GM23338 (cell line): ENCODE measurements at regions not wholly inside any gene's neighbourhood (a gene's known extent, or its start where the extent isn't known, plus 50 kb on each side); places are given as distances from the start of the nearest gene placed in this dataset.
A peak's percentile ranks its signal among the peaks of the same experiment; 100 is the strongest.

Source experiments
- ATAC-seq: fragments of 200-7000 bp; cut with Tn5 transposase; 3 replicates; pipeline ENCODE4 v1.9.1; 2020
- DNase-seq: peaks from one replicate; pipeline ENCODE4 v3.0.0-alpha.2; 2015; ENCODE audit warnings: low spot score
- H2AFZ ChIP-seq: fragments of 200-600 bp; sonication (generic); 2 replicates; pipeline ENCODE4 v1.8.0; 2016; ENCODE audit warnings: antibody characterized with exemption, mild to moderate bottlenecking, moderate library complexity
- H3F3A ChIP-seq: fragments of 200-600 bp; sonication (generic); replicated peaks from 2 replicates; pipeline ENCODE4 v1.8.0; 2017; ENCODE audit warnings: antibody characterized with exemption, mixed run types, low read depth
- H3K27ac ChIP-seq: fragments of 200-600 bp; sonication (generic); 2 replicates; pipeline ENCODE4 v1.6.1; 2016; ENCODE audit warnings: low read depth
- H3K27me3 ChIP-seq: fragments of 200-600 bp; sonication (generic); 2 replicates; pipeline ENCODE4 v1.8.0; 2016; ENCODE audit warnings: mild to moderate bottlenecking, mixed run types, moderate library complexity; ENCODE audit not compliant: insufficient read depth
- H3K36me3 ChIP-seq: fragments of 200-600 bp; sonication (generic); 2 replicates; pipeline ENCODE4 v1.8.0; 2016; ENCODE audit warnings: mild to moderate bottlenecking; ENCODE audit not compliant: insufficient read depth
- H3K4me1 ChIP-seq: fragments of 200-600 bp; sonication (generic); 2 replicates; pipeline ENCODE4 v1.8.0; 2016; ENCODE audit warnings: mild to moderate bottlenecking, moderate library complexity; ENCODE audit not compliant: insufficient read depth
- H3K4me2 ChIP-seq: fragments of 200-600 bp; sonication (generic); 2 replicates; pipeline ENCODE4 v1.7.1; 2017; ENCODE audit warnings: mixed run types
- H3K4me3 ChIP-seq: fragments of 200-600 bp; sonication (generic); 2 replicates; pipeline ENCODE4 v1.6.1; 2016; ENCODE audit warnings: mixed run types
- H3K79me2 ChIP-seq: fragments of 200-600 bp; sonication (generic); replicated peaks from 2 replicates; pipeline ENCODE4 v1.8.0; 2017; ENCODE audit warnings: mild to moderate bottlenecking; ENCODE audit not compliant: insufficient read depth
- H3K9me2 ChIP-seq: fragments of 200-600 bp; sonication (generic); 2 replicates; pipeline ENCODE4 v1.8.0; 2017; ENCODE audit not compliant: insufficient read depth
- H4K20me1 ChIP-seq: fragments of 200-600 bp; sonication (generic); replicated peaks from 2 replicates; pipeline ENCODE4 v1.8.0; 2017; ENCODE audit warnings: mild to moderate bottlenecking; ENCODE audit not compliant: insufficient read depth
- H3K27ac Mint-ChIP-seq: 2 replicates; pipeline ENCODE4 v1.8.0; 2020; ENCODE audit warnings: inconsistent platforms, mild to moderate bottlenecking, moderate library complexity, mixed read lengths
- H3K27me3 Mint-ChIP-seq: 3 replicates; pipeline ENCODE4 v1.8.0; 2022; ENCODE audit warnings: low read depth, mild to moderate bottlenecking, moderate library complexity, mixed read lengths, inconsistent platforms; ENCODE audit not compliant: insufficient read depth, poor library complexity
- H3K36me3 Mint-ChIP-seq: 3 replicates; pipeline ENCODE4 v1.8.0; 2021; ENCODE audit warnings: low read depth, mild to moderate bottlenecking, inconsistent platforms, moderate library complexity, mixed read lengths
- H3K4me1 Mint-ChIP-seq: 3 replicates; pipeline ENCODE4 v1.8.0; 2020; ENCODE audit warnings: mild to moderate bottlenecking, inconsistent platforms, mixed read lengths
- H3K4me3 Mint-ChIP-seq: 3 replicates; pipeline ENCODE4 v1.8.0; 2021; ENCODE audit warnings: moderate library complexity, mild to moderate bottlenecking, inconsistent platforms, mixed read lengths
- H3K9me3 Mint-ChIP-seq: 3 replicates; pipeline ENCODE4 v1.8.0; 2020; ENCODE audit warnings: moderate library complexity, mild to moderate bottlenecking, inconsistent platforms, mixed read lengths
- CREB1 ChIP-seq: fragments of 250-450 bp; sonication (Bioruptor Pico); IDR thresholded peaks from 2 replicates; pipeline ENCODE4 v1.5.0; 2020; ENCODE audit warnings: low read depth, mild to moderate bottlenecking, moderate library complexity
- CTCF ChIP-seq, 2 experiments: fragments of 200-600 bp in 1 of 2; sonication (generic) in 1 of 2; conservative IDR thresholded peaks; 2 replicates each; pipeline versions ENCODE4 v1.5.1 to v1.6.1; 2016 to 2017; ENCODE audit warnings: antibody characterized with exemption in 2 of 2, low read depth in 2 of 2, mild to moderate bottlenecking in 2 of 2, moderate library complexity in 1 of 2
- EZH2 ChIP-seq: fragments of 200-600 bp; sonication (generic); IDR thresholded peaks from one replicate; pipeline ENCODE4 v1.8.0; 2017; ENCODE audit warnings: antibody characterized with exemption, mild to moderate bottlenecking, low read depth; ENCODE audit not compliant: unreplicated experiment
- EZH2phosphoT487 ChIP-seq: fragments of 200-600 bp; sonication (generic); IDR thresholded peaks from one replicate; pipeline ENCODE4 v1.8.1; 2018; ENCODE audit warnings: antibody characterized with exemption; ENCODE audit not compliant: unreplicated experiment
- JUNB ChIP-seq: IDR thresholded peaks from one replicate; pipeline ENCODE4 v1.6.1; 2016; ENCODE audit warnings: antibody characterized with exemption; ENCODE audit not compliant: unreplicated experiment
- NANOG ChIP-seq: IDR thresholded peaks from 2 replicates; pipeline ENCODE4 v1.6.1; 2016; ENCODE audit warnings: antibody characterized with exemption, borderline replicate concordance
- POLR2AphosphoS5 ChIP-seq: IDR thresholded peaks from 2 replicates; pipeline ENCODE4 v1.6.1; 2016; ENCODE audit warnings: antibody characterized with exemption, low read depth
- STAT1 ChIP-seq: IDR thresholded peaks from one replicate; pipeline ENCODE4 v1.6.1; 2016; ENCODE audit warnings: antibody characterized with exemption; ENCODE audit not compliant: unreplicated experiment
- ZNF114 ChIP-seq: fragments of 250-450 bp; sonication (Bioruptor Pico); IDR thresholded peaks from 2 replicates; pipeline ENCODE4 v1.5.0; 2020; ENCODE audit warnings: mild to moderate bottlenecking, moderate library complexity
- ZNF331 ChIP-seq: fragments of 250-450 bp; sonication (Bioruptor Pico); IDR thresholded peaks from 2 replicates; pipeline ENCODE4 v1.5.0; 2020; ENCODE audit warnings: low read depth, mild to moderate bottlenecking, moderate library complexity
- TF ChIP-seq, protein P1 (sequence below): IDR thresholded peaks from one replicate; pipeline ENCODE4 v1.6.1; 2018; ENCODE audit warnings: antibody characterized with exemption; ENCODE audit not compliant: unreplicated experiment
- TF ChIP-seq, protein P2 (sequence below): fragments of 250-450 bp; sonication (Bioruptor Pico); IDR thresholded peaks from 2 replicates; pipeline ENCODE4 v1.5.0; 2020; ENCODE audit warnings: mild to moderate bottlenecking, moderate library complexity
- TF ChIP-seq, protein P3 (sequence below): IDR thresholded peaks from 2 replicates; pipeline ENCODE4 v1.6.1; 2016; ENCODE audit warnings: antibody characterized with exemption

GRCh38 chr20:46802722-46803121 lies 91.9 kb upstream of the EYA2 start:
- H3K36me3 Mint-ChIP-seq = no peaks in the 10 kb centered on the region
- H4K20me1 ChIP-seq = no peaks in the 10 kb centered on the region
- H3K27ac Mint-ChIP-seq = 0 out of 2 replicates have a peak overlapping the region, but pooled peaks have one; percentile 2
- H3K9me2 ChIP-seq = no peaks in the 10 kb centered on the region
- DNase-seq (no peak), ATAC-seq (no peak)
- H2AFZ ChIP-seq = peak overlapping the region; percentile 79; the same call in 1 of the 2 replicates
- no peak for TF ChIP-seq NANOG
- TF ChIP-seq, protein P1, sequence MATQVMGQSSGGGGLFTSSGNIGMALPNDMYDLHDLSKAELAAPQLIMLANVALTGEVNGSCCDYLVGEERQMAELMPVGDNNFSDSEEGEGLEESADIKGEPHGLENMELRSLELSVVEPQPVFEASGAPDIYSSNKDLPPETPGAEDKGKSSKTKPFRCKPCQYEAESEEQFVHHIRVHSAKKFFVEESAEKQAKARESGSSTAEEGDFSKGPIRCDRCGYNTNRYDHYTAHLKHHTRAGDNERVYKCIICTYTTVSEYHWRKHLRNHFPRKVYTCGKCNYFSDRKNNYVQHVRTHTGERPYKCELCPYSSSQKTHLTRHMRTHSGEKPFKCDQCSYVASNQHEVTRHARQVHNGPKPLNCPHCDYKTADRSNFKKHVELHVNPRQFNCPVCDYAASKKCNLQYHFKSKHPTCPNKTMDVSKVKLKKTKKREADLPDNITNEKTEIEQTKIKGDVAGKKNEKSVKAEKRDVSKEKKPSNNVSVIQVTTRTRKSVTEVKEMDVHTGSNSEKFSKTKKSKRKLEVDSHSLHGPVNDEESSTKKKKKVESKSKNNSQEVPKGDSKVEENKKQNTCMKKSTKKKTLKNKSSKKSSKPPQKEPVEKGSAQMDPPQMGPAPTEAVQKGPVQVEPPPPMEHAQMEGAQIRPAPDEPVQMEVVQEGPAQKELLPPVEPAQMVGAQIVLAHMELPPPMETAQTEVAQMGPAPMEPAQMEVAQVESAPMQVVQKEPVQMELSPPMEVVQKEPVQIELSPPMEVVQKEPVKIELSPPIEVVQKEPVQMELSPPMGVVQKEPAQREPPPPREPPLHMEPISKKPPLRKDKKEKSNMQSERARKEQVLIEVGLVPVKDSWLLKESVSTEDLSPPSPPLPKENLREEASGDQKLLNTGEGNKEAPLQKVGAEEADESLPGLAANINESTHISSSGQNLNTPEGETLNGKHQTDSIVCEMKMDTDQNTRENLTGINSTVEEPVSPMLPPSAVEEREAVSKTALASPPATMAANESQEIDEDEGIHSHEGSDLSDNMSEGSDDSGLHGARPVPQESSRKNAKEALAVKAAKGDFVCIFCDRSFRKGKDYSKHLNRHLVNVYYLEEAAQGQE = no peak
- TF ChIP-seq, protein P2, sequence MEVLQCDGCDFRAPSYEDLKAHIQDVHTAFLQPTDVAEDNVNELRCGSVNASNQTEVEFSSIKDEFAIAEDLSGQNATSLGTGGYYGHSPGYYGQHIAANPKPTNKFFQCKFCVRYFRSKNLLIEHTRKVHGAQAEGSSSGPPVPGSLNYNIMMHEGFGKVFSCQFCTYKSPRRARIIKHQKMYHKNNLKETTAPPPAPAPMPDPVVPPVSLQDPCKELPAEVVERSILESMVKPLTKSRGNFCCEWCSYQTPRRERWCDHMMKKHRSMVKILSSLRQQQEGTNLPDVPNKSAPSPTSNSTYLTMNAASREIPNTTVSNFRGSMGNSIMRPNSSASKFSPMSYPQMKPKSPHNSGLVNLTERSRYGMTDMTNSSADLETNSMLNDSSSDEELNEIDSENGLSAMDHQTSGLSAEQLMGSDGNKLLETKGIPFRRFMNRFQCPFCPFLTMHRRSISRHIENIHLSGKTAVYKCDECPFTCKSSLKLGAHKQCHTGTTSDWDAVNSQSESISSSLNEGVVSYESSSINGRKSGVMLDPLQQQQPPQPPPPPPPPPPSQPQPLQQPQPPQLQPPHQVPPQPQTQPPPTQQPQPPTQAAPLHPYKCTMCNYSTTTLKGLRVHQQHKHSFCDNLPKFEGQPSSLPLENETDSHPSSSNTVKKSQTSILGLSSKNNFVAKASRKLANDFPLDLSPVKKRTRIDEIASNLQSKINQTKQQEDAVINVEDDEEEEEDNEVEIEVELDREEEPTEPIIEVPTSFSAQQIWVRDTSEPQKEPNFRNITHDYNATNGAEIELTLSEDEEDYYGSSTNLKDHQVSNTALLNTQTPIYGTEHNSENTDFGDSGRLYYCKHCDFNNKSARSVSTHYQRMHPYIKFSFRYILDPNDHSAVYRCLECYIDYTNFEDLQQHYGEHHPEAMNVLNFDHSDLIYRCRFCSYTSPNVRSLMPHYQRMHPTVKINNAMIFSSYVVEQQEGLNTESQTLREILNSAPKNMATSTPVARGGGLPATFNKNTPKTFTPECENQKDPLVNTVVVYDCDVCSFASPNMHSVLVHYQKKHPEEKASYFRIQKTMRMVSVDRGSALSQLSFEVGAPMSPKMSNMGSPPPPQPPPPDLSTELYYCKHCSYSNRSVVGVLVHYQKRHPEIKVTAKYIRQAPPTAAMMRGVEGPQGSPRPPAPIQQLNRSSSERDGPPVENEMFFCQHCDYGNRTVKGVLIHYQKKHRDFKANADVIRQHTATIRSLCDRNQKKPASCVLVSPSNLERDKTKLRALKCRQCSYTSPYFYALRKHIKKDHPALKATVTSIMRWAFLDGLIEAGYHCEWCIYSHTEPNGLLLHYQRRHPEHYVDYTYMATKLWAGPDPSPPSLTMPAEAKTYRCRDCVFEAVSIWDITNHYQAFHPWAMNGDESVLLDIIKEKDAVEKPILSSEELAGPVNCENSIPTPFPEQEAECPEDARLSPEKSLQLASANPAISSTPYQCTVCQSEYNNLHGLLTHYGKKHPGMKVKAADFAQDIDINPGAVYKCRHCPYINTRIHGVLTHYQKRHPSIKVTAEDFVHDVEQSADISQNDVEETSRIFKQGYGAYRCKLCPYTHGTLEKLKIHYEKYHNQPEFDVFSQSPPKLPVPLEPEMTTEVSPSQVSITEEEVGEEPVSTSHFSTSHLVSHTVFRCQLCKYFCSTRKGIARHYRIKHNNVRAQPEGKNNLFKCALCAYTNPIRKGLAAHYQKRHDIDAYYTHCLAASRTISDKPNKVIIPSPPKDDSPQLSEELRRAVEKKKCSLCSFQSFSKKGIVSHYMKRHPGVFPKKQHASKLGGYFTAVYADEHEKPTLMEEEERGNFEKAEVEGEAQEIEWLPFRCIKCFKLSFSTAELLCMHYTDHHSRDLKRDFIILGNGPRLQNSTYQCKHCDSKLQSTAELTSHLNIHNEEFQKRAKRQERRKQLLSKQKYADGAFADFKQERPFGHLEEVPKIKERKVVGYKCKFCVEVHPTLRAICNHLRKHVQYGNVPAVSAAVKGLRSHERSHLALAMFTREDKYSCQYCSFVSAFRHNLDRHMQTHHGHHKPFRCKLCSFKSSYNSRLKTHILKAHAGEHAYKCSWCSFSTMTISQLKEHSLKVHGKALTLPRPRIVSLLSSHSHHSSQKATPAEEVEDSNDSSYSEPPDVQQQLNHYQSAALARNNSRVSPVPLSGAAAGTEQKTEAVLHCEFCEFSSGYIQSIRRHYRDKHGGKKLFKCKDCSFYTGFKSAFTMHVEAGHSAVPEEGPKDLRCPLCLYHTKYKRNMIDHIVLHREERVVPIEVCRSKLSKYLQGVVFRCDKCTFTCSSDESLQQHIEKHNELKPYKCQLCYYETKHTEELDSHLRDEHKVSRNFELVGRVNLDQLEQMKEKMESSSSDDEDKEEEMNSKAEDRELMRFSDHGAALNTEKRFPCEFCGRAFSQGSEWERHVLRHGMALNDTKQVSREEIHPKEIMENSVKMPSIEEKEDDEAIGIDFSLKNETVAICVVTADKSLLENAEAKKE (CRISPR knock-in tag) = no peak
- TF ChIP-seq ZNF114 (CRISPR knock-in tag) = no peak
- TF ChIP-seq ZNF331 = no peak
- TF ChIP-seq POLR2AphosphoS5 = no peak
- no peak for TF ChIP-seq EZH2phosphoT487
- TF ChIP-seq, protein P3, sequence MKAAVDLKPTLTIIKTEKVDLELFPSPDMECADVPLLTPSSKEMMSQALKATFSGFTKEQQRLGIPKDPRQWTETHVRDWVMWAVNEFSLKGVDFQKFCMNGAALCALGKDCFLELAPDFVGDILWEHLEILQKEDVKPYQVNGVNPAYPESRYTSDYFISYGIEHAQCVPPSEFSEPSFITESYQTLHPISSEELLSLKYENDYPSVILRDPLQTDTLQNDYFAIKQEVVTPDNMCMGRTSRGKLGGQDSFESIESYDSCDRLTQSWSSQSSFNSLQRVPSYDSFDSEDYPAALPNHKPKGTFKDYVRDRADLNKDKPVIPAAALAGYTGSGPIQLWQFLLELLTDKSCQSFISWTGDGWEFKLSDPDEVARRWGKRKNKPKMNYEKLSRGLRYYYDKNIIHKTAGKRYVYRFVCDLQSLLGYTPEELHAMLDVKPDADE = no peak
- TF ChIP-seq JUNB = no peak
- no peak for TF ChIP-seq CTCF (conservative IDR thresholded peaks at IDR 0.05; ENCODE audit: low read depth in 2 of 2)
- no peak for TF ChIP-seq STAT1
- no peak for TF ChIP-seq EZH2
- no peak for TF ChIP-seq CREB1 (CRISPR knock-in tag)
- no peaks in the 10 kb centered on the region for H3F3A ChIP-seq
- H3K27me3 Mint-ChIP-seq = no peaks in the 10 kb centered on the region
- H3K4me2 ChIP-seq = no peak overlapping the region
- no peak overlapping the region for H3K4me3 ChIP-seq
- no peaks in the 10 kb centered on the region for H3K79me2 ChIP-seq
- no peak overlapping the region for H3K4me3 Mint-ChIP-seq
- peaks cover 21% of the 10 kb centered on the region for H3K4me1 Mint-ChIP-seq
- H3K36me3 ChIP-seq = no peaks in the 10 kb centered on the region
- H3K4me1 ChIP-seq = peaks cover 5% of the 10 kb centered on the region; the same call in 1 of the 2 replicates
- H3K9me3 Mint-ChIP-seq = no peaks in the 10 kb centered on the region
- H3K27ac ChIP-seq = no peak overlapping the region
- no peaks in the 10 kb centered on the region for H3K27me3 ChIP-seq
